Stomach smooth muscle (tissue), 2 donors: ENCODE measurements at regions not wholly inside any gene's neighbourhood (a gene's known extent, or its start where the extent isn't known, plus 50 kb on each side); places are given as distances from the start of the nearest gene placed in this dataset.

ENCODE experiments used
- H3K27ac ChIP-seq: one replicate; pipeline ENCODE4 v1.7.0; 2013; ENCODE audit warnings: mild to moderate bottlenecking, low read length, inconsistent platforms
- H3K27me3 ChIP-seq, 2 donors: one replicate each; pipeline ENCODE4 v1.7.0; 2013; ENCODE audit warnings: low read length in 2 of 2; ENCODE audit not compliant: insufficient read depth in 2 of 2, control insufficient read depth in 1 of 2
- H3K36me3 ChIP-seq, 2 donors: one replicate each; pipeline ENCODE4 v1.7.0; 2013; ENCODE audit warnings: low read length in 2 of 2; ENCODE audit not compliant: control insufficient read depth in 2 of 2, insufficient read depth in 2 of 2
- H3K4me1 ChIP-seq: one replicate; pipeline ENCODE4 v1.7.0; 2013; ENCODE audit warnings: low read length; ENCODE audit not compliant: control insufficient read depth, insufficient read depth
- H3K4me3 ChIP-seq, 2 donors: one replicate each; pipeline ENCODE4 v1.7.0; 2013; ENCODE audit warnings: low read length in 2 of 2
- H3K9ac ChIP-seq, 2 donors: one replicate each; pipeline ENCODE4 v1.7.0; 2013; ENCODE audit warnings: low read length in 2 of 2, mild to moderate bottlenecking in 1 of 2
- H3K9me3 ChIP-seq, 2 donors: one replicate each; pipeline ENCODE4 v1.7.0; 2013; ENCODE audit warnings: low read length in 2 of 2; ENCODE audit not compliant: control insufficient read depth in 2 of 2
- donor health status: healthy.
- donor health status: Pancreatic carcinoma.

DNA sequence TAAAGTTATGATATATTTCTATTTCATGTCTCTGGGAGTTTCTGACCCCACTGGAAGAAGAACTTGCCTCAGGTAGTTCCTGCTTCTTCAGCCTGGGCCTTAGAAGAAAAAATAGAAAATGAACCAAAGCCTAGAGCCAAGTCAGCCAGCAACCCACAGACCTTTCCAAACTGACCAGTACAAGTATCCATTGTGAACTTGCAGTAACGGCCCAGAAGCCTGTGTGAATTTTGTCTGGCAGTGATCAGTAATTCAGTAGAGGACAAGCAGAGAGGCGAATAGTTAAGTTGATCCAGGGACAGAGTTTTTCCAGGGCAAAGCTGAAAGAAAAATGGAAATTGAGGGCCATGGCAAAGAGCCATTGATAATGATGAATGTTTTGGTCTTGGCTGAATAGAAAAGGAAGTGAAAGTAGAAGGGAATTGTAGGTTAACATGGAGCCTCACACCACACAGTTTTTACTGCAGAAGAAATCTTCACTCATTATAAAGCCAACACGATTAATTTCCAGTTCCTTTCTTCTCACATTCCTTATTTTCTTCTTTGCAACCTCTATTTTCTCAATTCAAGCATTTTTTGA is 311.8 kb downstream of the BTG1 start:
- H3K4me1 ChIP-seq = no peaks in the 10 kb centered on the region
- H3K36me3 ChIP-seq = no peaks in the 10 kb centered on the region
- H3K9me3 ChIP-seq = no peaks in the 10 kb centered on the region
- no peak overlapping the region for H3K9ac ChIP-seq
- no peak overlapping the region for H3K4me3 ChIP-seq
- H3K27ac ChIP-seq = no peak overlapping the region
- H3K27me3 ChIP-seq = no peaks in the 10 kb centered on the region

DNA sequence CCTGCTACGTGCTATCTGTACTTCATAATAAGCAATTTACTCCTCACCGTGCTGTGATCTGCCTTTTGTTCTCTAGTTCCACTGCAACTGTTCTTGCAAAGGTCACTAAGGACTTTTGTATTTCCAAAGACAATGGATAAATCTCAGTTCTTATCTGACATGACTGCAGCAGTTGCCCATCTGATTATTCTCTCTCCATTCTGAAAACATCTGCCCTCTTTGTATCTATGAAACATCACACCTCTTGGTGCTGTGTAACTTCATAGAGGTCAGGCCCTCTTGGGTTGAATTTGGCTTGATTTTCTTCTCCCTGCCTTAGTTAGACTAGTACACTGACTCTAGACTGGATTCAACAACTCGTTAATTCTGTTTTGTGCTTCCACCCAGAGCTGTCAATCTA is 319.6 kb downstream of the BTG1 start:
- no peak overlapping the region for H3K4me3 ChIP-seq
- H3K9ac ChIP-seq = no peak overlapping the region
- H3K27me3 ChIP-seq = no peaks in the 10 kb centered on the region
- H3K4me1 ChIP-seq = no peaks in the 10 kb centered on the region
- H3K36me3 ChIP-seq = no peaks in the 10 kb centered on the region
- no peak overlapping the region for H3K27ac ChIP-seq
- no peaks in the 10 kb centered on the region for H3K9me3 ChIP-seq

DNA sequence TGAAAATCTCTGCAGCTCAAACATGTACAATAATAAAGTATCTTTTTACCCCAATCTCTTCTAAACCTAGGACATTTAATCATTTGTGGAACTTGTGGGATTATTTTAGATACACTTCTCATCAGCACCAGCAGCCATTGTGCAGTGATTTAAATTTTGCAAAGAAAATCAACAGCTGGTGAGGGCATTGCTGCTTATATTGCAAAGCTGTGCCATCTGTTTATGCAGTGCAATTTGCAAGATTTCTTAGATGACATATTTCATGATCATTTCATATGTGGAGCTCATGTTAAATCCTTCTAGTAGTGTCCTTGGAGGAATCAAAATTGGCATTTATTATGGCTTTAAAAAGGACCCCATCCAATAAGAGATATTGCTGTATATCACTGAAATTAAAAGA is 320.7 kb downstream of the BTG1 start:
- no peaks in the 10 kb centered on the region for H3K27me3 ChIP-seq
- no peak overlapping the region for H3K27ac ChIP-seq
- H3K36me3 ChIP-seq = no peaks in the 10 kb centered on the region
- H3K9me3 ChIP-seq = no peaks in the 10 kb centered on the region
- H3K9ac ChIP-seq = no peak overlapping the region
- no peaks in the 10 kb centered on the region for H3K4me1 ChIP-seq
- H3K4me3 ChIP-seq = no peak overlapping the region

DNA sequence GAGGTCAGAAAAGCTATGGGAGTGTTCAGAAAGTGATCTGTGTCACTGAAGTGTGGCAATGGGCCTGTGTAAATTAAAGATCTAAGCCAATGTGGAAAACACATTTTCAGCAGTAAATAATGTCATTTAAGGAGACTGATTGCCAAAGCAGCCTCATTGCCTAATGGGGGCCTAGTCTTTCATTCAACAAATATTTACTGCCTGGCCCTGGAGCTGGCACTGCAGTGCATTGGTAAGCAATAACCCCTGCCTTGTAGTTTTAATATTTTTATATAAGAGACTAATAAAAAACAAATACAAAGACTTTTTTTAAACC is 326.6 kb downstream of the BTG1 start:
- Histone ChIP-seq H3K27ac (no peak overlapping the region), H3K9me3 (no peaks in the 10 kb centered on the region), H3K36me3 (no peaks in the 10 kb centered on the region), H3K27me3 (no peaks in the 10 kb centered on the region), H3K9ac (no peak overlapping the region), H3K4me3 (no peak overlapping the region), H3K4me1 (no peaks in the 10 kb centered on the region)

DNA sequence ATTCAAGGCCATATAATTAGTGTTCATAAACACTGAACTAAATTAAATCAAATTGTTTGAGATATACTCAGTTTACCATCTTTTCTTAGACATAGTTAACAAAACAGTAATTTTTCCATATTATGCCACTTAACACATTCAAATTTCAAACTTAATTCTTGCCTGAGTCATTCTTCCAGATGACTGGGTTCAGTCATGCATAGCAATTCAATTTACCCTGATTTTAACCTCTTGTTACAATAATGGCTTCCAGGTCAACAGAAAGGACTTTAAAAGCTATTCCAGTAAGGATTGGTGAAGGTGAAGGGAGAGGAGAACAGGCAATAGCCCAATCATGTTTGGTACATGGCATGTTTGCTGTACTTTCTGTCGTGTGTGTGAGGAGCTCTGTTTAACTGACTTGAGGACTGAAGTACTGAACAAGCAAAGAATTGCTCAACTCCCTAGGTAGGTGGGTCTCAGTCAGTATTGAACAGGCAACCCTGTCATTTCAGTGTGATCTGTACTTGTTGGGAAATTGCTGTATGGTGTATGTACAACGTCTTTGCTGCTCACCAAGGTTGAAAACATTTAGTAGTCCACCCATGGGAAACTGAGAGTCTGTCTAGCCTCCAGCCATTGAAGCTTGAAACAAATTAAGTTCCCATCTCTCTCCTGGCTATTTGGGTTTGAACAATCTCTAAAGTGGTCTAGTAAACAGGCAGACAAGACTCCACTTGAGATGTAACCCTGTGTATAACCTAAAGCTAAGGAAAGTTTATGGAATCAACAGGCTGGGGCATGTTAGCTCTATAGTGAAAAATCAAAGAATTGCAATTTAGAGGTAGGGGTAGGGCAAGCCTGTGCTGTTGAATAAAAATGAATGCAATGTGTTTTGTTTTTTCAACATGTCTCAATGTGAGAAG is 327.2 kb downstream of the BTG1 start:
- Histone ChIP-seq H3K27ac (no peak overlapping the region), H3K4me3 (no peak overlapping the region), H3K4me1 (no peaks in the 10 kb centered on the region), H3K9me3 (no peaks in the 10 kb centered on the region), H3K9ac (no peak overlapping the region), H3K27me3 (no peaks in the 10 kb centered on the region), H3K36me3 (no peaks in the 10 kb centered on the region)

DNA sequence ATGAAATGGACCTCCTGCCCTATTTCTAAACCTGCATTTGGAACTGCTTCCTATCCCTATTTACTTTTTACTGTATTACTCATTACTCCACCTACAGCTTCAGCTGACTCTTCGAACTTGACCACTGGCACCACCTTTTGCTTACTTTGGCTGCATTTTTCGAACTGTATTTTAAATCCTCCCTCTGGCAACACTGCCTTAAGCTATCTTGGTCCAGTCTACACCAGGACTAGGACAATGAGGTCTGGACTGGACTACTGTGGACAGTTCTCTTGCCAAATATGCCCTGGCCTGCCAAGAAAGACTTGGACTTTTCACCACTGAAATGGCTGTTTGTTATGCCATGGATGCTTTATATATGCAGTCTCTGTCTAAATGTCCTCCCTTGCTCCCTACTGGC is 328.1 kb downstream of the BTG1 start:
- Histone ChIP-seq H3K9ac (no peak overlapping the region), H3K4me3 (no peak overlapping the region), H3K4me1 (no peaks in the 10 kb centered on the region), H3K36me3 (no peaks in the 10 kb centered on the region), H3K27ac (no peak overlapping the region), H3K27me3 (no peaks in the 10 kb centered on the region), H3K9me3 (no peaks in the 10 kb centered on the region)

DNA sequence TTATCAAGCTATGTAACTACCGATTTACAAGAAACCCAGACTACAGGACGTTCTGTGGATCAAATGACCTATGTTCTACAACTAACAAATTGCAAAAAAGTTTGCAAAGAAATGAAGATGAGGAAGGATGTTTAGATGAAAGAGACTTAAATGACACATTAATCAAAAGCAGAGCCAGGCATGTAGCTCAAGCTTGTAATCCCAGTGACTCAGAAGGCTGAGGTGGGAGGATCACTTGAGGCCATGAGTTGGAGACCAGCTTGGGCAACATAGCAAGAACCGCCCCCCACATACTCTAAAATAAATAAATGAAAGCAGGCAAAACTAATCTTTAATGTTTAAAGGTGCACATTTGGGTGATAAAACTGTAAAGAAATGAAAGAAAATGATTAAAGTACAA is 331.9 kb downstream of the BTG1 start:
- H3K4me1 ChIP-seq = no peaks in the 10 kb centered on the region
- H3K4me3 ChIP-seq = no peak overlapping the region
- H3K9ac ChIP-seq = no peak overlapping the region
- H3K9me3 ChIP-seq = no peaks in the 10 kb centered on the region
- H3K27ac ChIP-seq = no peak overlapping the region
- no peaks in the 10 kb centered on the region for H3K27me3 ChIP-seq
- H3K36me3 ChIP-seq = no peaks in the 10 kb centered on the region

DNA sequence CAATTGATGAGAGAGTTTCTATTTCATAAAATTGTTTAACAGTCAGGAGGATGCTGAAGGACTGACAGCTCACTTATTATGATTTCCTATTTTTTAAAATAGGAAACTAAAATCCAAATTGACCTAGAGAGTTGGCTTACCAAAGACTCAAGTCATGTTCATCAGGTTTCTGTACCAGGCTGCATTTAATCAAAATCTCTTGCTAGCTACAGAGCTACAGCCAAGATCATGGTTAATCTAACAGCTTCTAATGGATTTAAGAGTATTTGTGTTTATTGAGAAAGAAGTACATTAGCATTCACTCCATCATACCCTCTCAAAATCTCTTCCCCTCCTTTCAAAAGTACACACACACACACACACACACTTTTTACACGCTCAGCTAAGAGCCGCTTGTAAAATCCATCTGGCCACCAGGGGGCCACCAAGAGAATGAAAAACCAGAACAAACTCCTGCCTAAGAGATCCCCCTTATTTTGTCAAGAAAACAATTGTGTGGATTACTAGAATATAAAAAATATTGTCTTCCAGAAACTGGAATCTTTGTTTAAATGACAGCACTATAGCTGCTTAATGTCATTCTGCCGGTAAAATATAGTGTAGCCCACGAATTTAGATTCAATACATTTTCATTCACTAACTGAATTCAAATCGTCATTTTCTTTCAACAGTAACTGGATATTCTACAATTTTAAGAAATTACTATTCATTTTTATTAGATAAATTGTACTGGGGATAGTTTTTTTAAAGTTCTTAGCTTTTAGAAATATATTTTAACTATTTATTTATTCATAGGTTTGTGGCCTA is 334.0 kb downstream of the BTG1 start:
- H3K9ac ChIP-seq = no peak overlapping the region
- no peaks in the 10 kb centered on the region for H3K4me1 ChIP-seq
- H3K4me3 ChIP-seq = no peak overlapping the region
- no peaks in the 10 kb centered on the region for H3K9me3 ChIP-seq
- H3K36me3 ChIP-seq = no peaks in the 10 kb centered on the region
- no peak overlapping the region for H3K27ac ChIP-seq
- H3K27me3 ChIP-seq = no peaks in the 10 kb centered on the region

DNA sequence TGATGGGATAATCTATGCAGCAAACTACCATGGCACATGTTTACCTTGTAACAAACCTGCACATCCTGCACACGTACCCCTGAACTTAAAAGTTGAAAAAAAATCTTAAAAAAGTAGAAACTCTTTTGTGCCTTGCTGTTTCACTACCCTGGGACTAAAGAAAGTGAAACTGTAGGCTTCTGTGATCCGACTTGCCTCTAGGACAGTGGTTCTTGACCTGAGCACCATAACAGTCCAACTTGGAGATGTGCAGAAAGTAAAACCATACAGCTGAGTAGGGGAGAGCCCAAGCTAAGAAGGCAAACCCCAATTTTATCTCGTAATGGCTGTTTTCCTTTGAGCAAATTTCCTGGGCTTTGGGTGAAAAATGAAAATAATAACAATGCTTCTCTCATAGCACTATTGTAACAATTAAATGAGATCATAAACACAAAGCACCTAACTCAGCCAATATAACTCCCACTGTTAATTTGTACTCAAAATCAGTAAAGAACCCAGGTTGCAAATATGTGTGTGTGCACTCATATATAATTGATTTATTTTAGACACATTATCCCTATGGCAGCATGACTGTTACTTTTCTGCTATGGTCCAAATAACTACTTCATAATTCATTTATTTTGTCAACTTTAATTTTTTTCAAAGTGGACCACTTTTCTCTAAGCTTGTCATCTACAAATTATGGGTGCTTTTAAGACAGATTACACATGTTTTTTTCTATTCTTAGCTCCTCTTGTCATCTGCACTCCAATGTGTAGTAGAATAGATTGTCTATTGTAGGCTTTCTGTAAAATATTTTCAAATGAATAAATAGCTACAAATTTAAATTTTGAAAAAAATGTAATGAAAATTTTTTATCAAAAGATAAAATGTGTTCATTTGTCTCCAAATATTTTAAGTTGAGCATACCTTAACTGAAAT is 334.9 kb downstream of the BTG1 start:
- H3K36me3 ChIP-seq = no peaks in the 10 kb centered on the region

DNA sequence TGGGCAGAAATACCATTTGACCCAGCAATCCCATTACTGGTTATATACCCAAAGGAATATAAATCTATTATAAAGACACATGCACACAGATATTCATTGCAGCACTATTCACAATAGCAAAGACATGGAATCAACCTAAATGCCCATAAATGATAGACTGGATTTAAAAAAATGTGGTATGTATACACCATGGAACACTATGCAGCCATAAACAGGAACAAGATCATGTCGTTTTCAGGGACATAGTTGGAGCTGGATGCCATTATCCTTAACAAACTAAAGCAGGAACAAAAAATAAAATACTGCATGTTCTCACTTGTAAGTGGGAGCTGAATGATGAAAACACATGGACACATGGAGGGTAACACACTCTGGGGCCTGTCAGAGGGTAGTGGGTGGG is 335.6 kb downstream of the BTG1 start:
- no peaks in the 10 kb centered on the region for H3K4me1 ChIP-seq
- H3K36me3 ChIP-seq = no peaks in the 10 kb centered on the region
- no peak overlapping the region for H3K4me3 ChIP-seq
- H3K27ac ChIP-seq = no peak overlapping the region
- no peak overlapping the region for H3K9ac ChIP-seq
- no peaks in the 10 kb centered on the region for H3K27me3 ChIP-seq
- H3K9me3 ChIP-seq = no peaks in the 10 kb centered on the region

More for the DNA sequence above, 334.9 kb downstream of the BTG1 start:
- no peaks in the 10 kb centered on the region for H3K4me1 ChIP-seq
- no peak overlapping the region for H3K27ac ChIP-seq
- H3K27me3 ChIP-seq = no peaks in the 10 kb centered on the region
- H3K9me3 ChIP-seq = no peaks in the 10 kb centered on the region
- H3K4me3 ChIP-seq = no peak overlapping the region
- no peak overlapping the region for H3K9ac ChIP-seq
